Fibroblast of lung (primary cell): ENCODE measurements at regions not wholly inside any gene's neighbourhood (a gene's known extent, or its start where the extent isn't known, plus 50 kb on each side); places are given as distances from the start of the nearest gene placed in this dataset.

ENCODE experiments used
- DNase-seq, 2 donors: peaks; one replicate each; pipeline versions ENCODE4 v3.0.0 to v3.0.0-alpha.2; 2010; ENCODE audit warnings: low read depth in 2 of 2
- H2AFZ ChIP-seq: 2 replicates; pipeline ENCODE4 v1.5.1; 2012; ENCODE audit warnings: low read length, control low read depth, inconsistent platforms
- H3K27ac ChIP-seq: 2 replicates; pipeline ENCODE4 v1.5.1; 2011; ENCODE audit warnings: low read length, control low read depth; ENCODE audit not compliant: insufficient read depth
- H3K27me3 ChIP-seq: 2 replicates; pipeline ENCODE4 v1.5.1; 2011; ENCODE audit warnings: mild to moderate bottlenecking, low read length; ENCODE audit not compliant: control insufficient read depth, insufficient read depth
- H3K36me3 ChIP-seq: 2 replicates; pipeline ENCODE4 v1.5.1; 2011; ENCODE audit warnings: low read length; ENCODE audit not compliant: control insufficient read depth, insufficient read depth
- H3K4me1 ChIP-seq: 2 replicates; pipeline ENCODE4 v1.5.1; 2011; ENCODE audit warnings: low read length; ENCODE audit not compliant: control insufficient read depth, insufficient read depth; ENCODE audit errors: extremely low read depth
- H3K4me2 ChIP-seq: 2 replicates; pipeline ENCODE4 v1.5.1; 2011; ENCODE audit warnings: low read length, control low read depth; ENCODE audit not compliant: insufficient read depth; ENCODE audit errors: extremely low read depth
- H3K4me3 ChIP-seq, 4 experiments: fragments of 200-600 bp in 1 of 4; sonication (generic) in 1 of 4; replicated peaks in 1 of 4; 2 replicates each; pipeline ENCODE4 v1.5.1; 2011 to 2016; ENCODE audit warnings: low read length in 4 of 4, low read depth in 3 of 4, mild to moderate bottlenecking in 3 of 4, control low read depth in 2 of 4, inconsistent platforms in 1 of 4, mixed read lengths in 1 of 4; ENCODE audit not compliant: insufficient read depth in 1 of 4; ENCODE audit errors: control extremely low read depth in 1 of 4
- H3K79me2 ChIP-seq: 2 replicates; pipeline ENCODE4 v1.5.1; 2012; ENCODE audit warnings: mild to moderate bottlenecking, low read length, inconsistent platforms; ENCODE audit not compliant: control insufficient read depth, insufficient read depth
- H3K9ac ChIP-seq: 2 replicates; pipeline ENCODE4 v1.5.1; 2011; ENCODE audit warnings: mild to moderate bottlenecking, low read length, control low read depth; ENCODE audit not compliant: insufficient read depth
- H3K9me3 ChIP-seq: 2 replicates; pipeline ENCODE4 v1.5.1; 2012; ENCODE audit warnings: low read depth, low read length; ENCODE audit not compliant: control insufficient read depth, insufficient read depth
- H4K20me1 ChIP-seq: 2 replicates; pipeline ENCODE4 v1.5.1; 2011; ENCODE audit warnings: low read length; ENCODE audit not compliant: control insufficient read depth, insufficient read depth; ENCODE audit errors: extremely low read depth
- CTCF ChIP-seq, 2 donors: IDR thresholded peaks in 1 of 2; conservative IDR thresholded peaks in 1 of 2; 1 replicate in 1 of 2; 2 replicates in 1 of 2; pipeline ENCODE4 v1.5.1; 2011 to 2012; ENCODE audit warnings: low read length in 2 of 2, control low read depth in 1 of 2, inconsistent platforms in 1 of 2, low read depth in 1 of 2, mild to moderate bottlenecking in 1 of 2
- EZH2 ChIP-seq: IDR thresholded peaks from 2 replicates; pipeline ENCODE4 v1.5.1; 2012; ENCODE audit warnings: low read length, control low read depth, mild to moderate bottlenecking; ENCODE audit errors: missing control alignments

GRCh38 chr13:112144616-112145550, 77.9 kb downstream of the SOX1 start:
- DNase-seq, result no peak
- Histone ChIP-seq H2AFZ (no peak overlapping the region), H3K79me2 (no peaks in the 10 kb centered on the region), H3K36me3 (no peaks in the 10 kb centered on the region), H3K27me3 (no peaks in the 10 kb centered on the region), H3K4me2 (no peak overlapping the region), H3K9me3 (no peaks in the 10 kb centered on the region), H3K4me3 (no peak overlapping the region), H3K4me1 (no peaks in the 10 kb centered on the region), H3K9ac (no peak overlapping the region), H3K27ac (no peak overlapping the region), H4K20me1 (no peaks in the 10 kb centered on the region)
- no peak for TF ChIP-seq CTCF (conservative IDR thresholded peaks at IDR 0.05 in 1 of 2, IDR thresholded peaks at IDR 0.05 in 1 of 2; ENCODE audit: low read depth in 1 of 2, low read length in 2 of 2)
- TF ChIP-seq EZH2, result no peak

- no peaks in the 10 kb centered on the region for H4K20me1 ChIP-seq
- no peak overlapping the region for H2AFZ ChIP-seq
- no peak overlapping the region for H3K9ac ChIP-seq
- no peak overlapping the region for H3K4me2 ChIP-seq
- DNase-seq, result no peak
- no peaks in the 10 kb centered on the region for H3K27me3 ChIP-seq
- H3K4me1 ChIP-seq, result no peaks in the 10 kb centered on the region
- H3K4me3 ChIP-seq, result no peak overlapping the region
- no peak overlapping the region for H3K27ac ChIP-seq
- no peaks in the 10 kb centered on the region for H3K9me3 ChIP-seq
- no peaks in the 10 kb centered on the region for H3K79me2 ChIP-seq
- TF ChIP-seq EZH2 (no peak), CTCF (conservative IDR thresholded peaks at IDR 0.05 in 1 of 2, IDR thresholded peaks at IDR 0.05 in 1 of 2; ENCODE audit: low read depth in 1 of 2, low read length in 2 of 2) (no peak)
- no peaks in the 10 kb centered on the region for H3K36me3 ChIP-seq
Observed at GRCh38 chr13:112145551-112146360, 78.8 kb downstream of the SOX1 start.

GRCh38 chr13:112150352-112150751, 83.4 kb downstream of the SOX1 start:
- no peak for DNase-seq
- H3K4me3 ChIP-seq, result no peak overlapping the region
- no peak overlapping the region for H3K9ac ChIP-seq
- H3K27ac ChIP-seq, result no peak overlapping the region
- H3K4me2 ChIP-seq, result no peak overlapping the region
- no peaks in the 10 kb centered on the region for H3K36me3 ChIP-seq
- no peaks in the 10 kb centered on the region for H4K20me1 ChIP-seq
- H3K4me1 ChIP-seq, result no peaks in the 10 kb centered on the region
- no peaks in the 10 kb centered on the region for H3K79me2 ChIP-seq
- no peak for TF ChIP-seq CTCF (conservative IDR thresholded peaks at IDR 0.05 in 1 of 2, IDR thresholded peaks at IDR 0.05 in 1 of 2; ENCODE audit: low read depth in 1 of 2, low read length in 2 of 2)
- no peak overlapping the region for H2AFZ ChIP-seq
- H3K9me3 ChIP-seq, result no peaks in the 10 kb centered on the region
- no peaks in the 10 kb centered on the region for H3K27me3 ChIP-seq
